GM10847 (cell line): ENCODE measurements at regions not wholly inside any gene's neighbourhood (a gene's known extent, or its start where the extent isn't known, plus 50 kb on each side); places are given as distances from the start of the nearest gene placed in this dataset.

Source experiments
- POLR2A ChIP-seq: IDR thresholded peaks from 2 replicates; pipeline ENCODE4 v1.6.1; 2011; ENCODE audit not compliant: insufficient read length; ENCODE audit errors: extremely low read depth

DNA sequence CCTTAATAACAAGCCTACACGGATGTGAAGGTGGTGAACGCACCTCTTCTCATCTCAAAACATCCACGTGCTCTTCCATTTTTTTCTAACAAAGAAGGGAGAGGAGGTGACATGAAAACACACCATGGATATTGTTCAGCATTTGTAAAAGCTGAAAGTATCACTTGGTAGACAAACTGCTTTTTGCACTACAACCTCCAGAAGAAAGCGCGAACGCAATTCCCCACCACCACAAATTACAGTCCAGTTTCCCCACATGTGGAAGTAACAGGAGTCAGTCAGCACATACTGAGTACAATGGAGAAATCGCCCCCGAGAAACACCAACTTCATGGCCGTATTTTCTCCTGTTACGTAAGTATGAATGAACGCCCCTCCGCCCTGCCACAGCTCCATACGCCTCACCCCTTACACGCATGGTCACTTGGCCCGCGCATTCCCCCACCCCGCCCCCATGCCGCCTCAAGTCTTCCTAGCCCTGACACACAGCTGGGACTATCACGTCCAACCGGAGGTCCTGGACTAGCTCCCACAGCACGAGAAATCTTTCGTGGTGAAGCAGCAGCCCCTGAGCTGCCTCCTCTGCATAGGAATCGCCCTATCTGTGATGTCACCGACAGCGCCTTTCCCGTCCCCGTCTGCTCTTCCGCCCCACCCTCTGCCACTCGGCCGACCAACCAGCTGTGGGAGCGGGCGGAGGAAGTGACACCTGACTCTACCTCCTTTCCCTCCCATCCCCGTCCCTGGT lies 62.4 kb upstream of the NBPF15 start:
- TF ChIP-seq POLR2A = peak; percentile 66
